H1 (cell line): ENCODE measurements at regions not wholly inside any gene's neighbourhood (a gene's known extent, or its start where the extent isn't known, plus 50 kb on each side); places are given as distances from the start of the nearest gene placed in this dataset.

Source experiments
- CTCF ChIA-PET: fragments of 300-600 bp; sonication (Branson Sonifier 250); formaldehyde crosslinking; loops from one replicate; lab custom pipeline; 2021; ENCODE audit not compliant: partially characterized antibody; lab: Charles Lee
- POLR2A ChIA-PET: fragments of 300-600 bp; sonication (Branson Sonifier 250); formaldehyde crosslinking; loops from one replicate; lab custom pipeline; 2021; ENCODE audit warnings: inconsistent platforms; ENCODE audit not compliant: partially characterized antibody; lab: Charles Lee
- DNase-seq, 2 experiments: peaks; one replicate each; pipeline versions ENCODE4 v3.0.0 to v3.0.0-alpha.2; 2010 to 2022; ENCODE audit warnings: low spot score in 2 of 2, low read depth in 1 of 2, mixed read lengths in 1 of 2
- FAIRE-seq: peaks from 2 replicates; lab custom pipeline; 2011; peaks lifted over from hg19 to GRCh38; lab: Jason Lieb, UNC
- H2AFZ ChIP-seq: 2 replicates; pipeline ENCODE4 v1.8.1; 2012; ENCODE audit warnings: low read length, inconsistent platforms
- H2AK5ac ChIP-seq: 2 replicates; pipeline ENCODE4 v1.6.1; 2013; ENCODE audit warnings: low read depth, low read length
- H2BK120ac ChIP-seq: replicated peaks from 2 replicates; pipeline ENCODE3; 2013; ENCODE audit warnings: low read depth, low read length, inconsistent platforms
- H2BK12ac ChIP-seq: 2 replicates; pipeline ENCODE4 v1.6.1; 2013; ENCODE audit warnings: low read depth, low read length
- H2BK15ac ChIP-seq: 2 replicates; pipeline ENCODE4 v1.6.1; 2013; ENCODE audit warnings: low read length
- H2BK20ac ChIP-seq: 2 replicates; pipeline ENCODE4 v1.6.1; 2013; ENCODE audit warnings: low read length
- H2BK5ac ChIP-seq: 2 replicates; pipeline ENCODE4 v1.6.1; 2013; ENCODE audit warnings: low read depth, low read length
- H3K14ac ChIP-seq: 2 replicates; pipeline ENCODE4 v1.6.1; 2013; ENCODE audit warnings: inconsistent platforms; ENCODE audit not compliant: insufficient read length
- H3K18ac ChIP-seq: 2 replicates; pipeline ENCODE4 v1.6.1; 2013; ENCODE audit warnings: low read length; ENCODE audit errors: extremely low read depth
- H3K23ac ChIP-seq: 2 replicates; pipeline ENCODE4 v1.6.1; 2013; ENCODE audit warnings: inconsistent platforms; ENCODE audit not compliant: insufficient read length
- H3K23me2 ChIP-seq: 2 replicates; pipeline ENCODE4 v1.6.1; 2013; ENCODE audit warnings: low read depth, low read length
- H3K27ac ChIP-seq: 2 replicates; pipeline ENCODE4 v1.6.1; 2011; ENCODE audit warnings: low read depth, low read length, inconsistent platforms
- H3K27me3 ChIP-seq, 4 experiments: replicated peaks in 1 of 4; 1 replicate in 1 of 4; 2 replicates in 3 of 4; pipeline versions ENCODE4 v1.6.1 to v1.8.1; 2011 to 2013; ENCODE audit warnings: low read length in 3 of 4, mild to moderate bottlenecking in 3 of 4, inconsistent platforms in 2 of 4, mixed read lengths in 2 of 4, moderate library complexity in 1 of 4; ENCODE audit not compliant: control insufficient read depth in 3 of 4, insufficient read depth in 3 of 4; ENCODE audit errors: extremely low read depth in 1 of 4
- H3K36me3 ChIP-seq, 4 experiments: 2 replicates each; pipeline versions ENCODE4 v1.6.1 to v1.8.1; 2011 to 2013; ENCODE audit warnings: mild to moderate bottlenecking in 4 of 4, low read length in 3 of 4, moderate library complexity in 2 of 4, control low read depth in 1 of 4, inconsistent platforms in 1 of 4; ENCODE audit not compliant: insufficient read depth in 4 of 4, control insufficient read depth in 2 of 4
- H3K4ac ChIP-seq: replicated peaks from 2 replicates; pipeline ENCODE3; 2013; ENCODE audit warnings: low read length, low read depth, mixed read lengths, inconsistent platforms; ENCODE audit not compliant: insufficient read length
- H3K4me1 ChIP-seq, 4 experiments: replicated peaks in 1 of 4; 1 replicate in 1 of 4; 2 replicates in 3 of 4; pipeline versions ENCODE4 v1.6.1 to v1.8.1; 2011 to 2013; ENCODE audit warnings: low read length in 3 of 4, inconsistent platforms in 2 of 4, mixed read lengths in 1 of 4; ENCODE audit not compliant: insufficient read depth in 4 of 4, control insufficient read depth in 3 of 4
- H3K4me2 ChIP-seq, 2 experiments: 2 replicates each; pipeline versions ENCODE4 v1.6.1 to v1.8.1; 2011 to 2013; ENCODE audit warnings: low read depth in 2 of 2, low read length in 2 of 2, control low read depth in 1 of 2, inconsistent platforms in 1 of 2, mild to moderate bottlenecking in 1 of 2; ENCODE audit not compliant: insufficient read depth in 1 of 2
- H3K4me3 ChIP-seq, 4 experiments: fragments of 200-600, 300-600 bp in 1 of 4; sonication (generic), shearing (Covaris generic), sonication (Bioruptor Twin) in 1 of 4; 2 replicates each; pipeline versions ENCODE4 v1.5.1 to v1.8.1; 2011 to 2016; ENCODE audit warnings: low read length in 4 of 4, low read depth in 3 of 4, control low read depth in 2 of 4, inconsistent platforms in 2 of 4, mild to moderate bottlenecking in 2 of 4, mixed read lengths in 1 of 4, moderate library complexity in 1 of 4; ENCODE audit not compliant: insufficient read depth in 2 of 4; ENCODE audit errors: extremely low read depth in 1 of 4
- H3K56ac ChIP-seq: replicated peaks from 2 replicates; pipeline ENCODE3; 2013; ENCODE audit warnings: low read depth, mild to moderate bottlenecking, mixed read lengths, low read length, inconsistent platforms; ENCODE audit not compliant: insufficient read length
- H3K79me1 ChIP-seq: 2 replicates; pipeline ENCODE4 v1.6.1; 2013; ENCODE audit warnings: low read depth, low read length, control low read depth
- H3K79me2 ChIP-seq, 2 experiments: 2 replicates each; pipeline versions ENCODE4 v1.6.1 to v1.8.1; 2012 to 2013; ENCODE audit warnings: low read length in 2 of 2, mild to moderate bottlenecking in 2 of 2, inconsistent platforms in 1 of 2; ENCODE audit not compliant: insufficient read depth in 2 of 2, control insufficient read depth in 1 of 2
- H3K9ac ChIP-seq, 4 experiments: replicated peaks in 1 of 4; 1 replicate in 1 of 4; 2 replicates in 3 of 4; pipeline versions ENCODE4 v1.6.1 to v1.8.1; 2011 to 2013; ENCODE audit warnings: low read depth in 3 of 4, low read length in 3 of 4, control low read depth in 2 of 4, mild to moderate bottlenecking in 2 of 4, moderate library complexity in 2 of 4, inconsistent platforms in 1 of 4; ENCODE audit errors: extremely low read depth in 1 of 4
- H3K9me3 ChIP-seq, 2 experiments: 2 replicates each; pipeline versions ENCODE4 v1.6.1 to v1.8.1; 2012 to 2013; ENCODE audit warnings: mild to moderate bottlenecking in 2 of 2, moderate library complexity in 2 of 2, control low read depth in 1 of 2, inconsistent platforms in 1 of 2, low read depth in 1 of 2, low read length in 1 of 2, mixed read lengths in 1 of 2; ENCODE audit not compliant: insufficient read depth in 2 of 2
- H4K20me1 ChIP-seq, 2 experiments: replicated peaks in 1 of 2; 2 replicates each; pipeline versions ENCODE3 to v1.8.1; 2011 to 2013; ENCODE audit warnings: inconsistent platforms in 2 of 2, low read length in 2 of 2, mild to moderate bottlenecking in 1 of 2; ENCODE audit not compliant: insufficient read depth in 2 of 2, control insufficient read depth in 1 of 2
- H4K5ac ChIP-seq: 2 replicates; pipeline ENCODE4 v1.6.1; 2013; ENCODE audit warnings: low read length, low read depth, mixed read lengths, inconsistent platforms; ENCODE audit not compliant: insufficient read length
- H4K8ac ChIP-seq: 2 replicates; pipeline ENCODE4 v1.8.0; 2013; ENCODE audit warnings: mild to moderate bottlenecking, moderate library complexity, low read length, inconsistent platforms; ENCODE audit not compliant: insufficient read depth; ENCODE audit errors: extremely low read depth
- H4K91ac ChIP-seq: replicated peaks from 2 replicates; pipeline ENCODE3; 2013; ENCODE audit warnings: low read length, mixed read lengths, inconsistent platforms; ENCODE audit not compliant: insufficient read length
- RFX5 ChIP-seq: IDR thresholded peaks from 2 replicates; pipeline ENCODE4 v1.6.1; 2011; ENCODE audit warnings: low read depth, low read length, improper control_type of control experiment, borderline replicate concordance
- SIRT6 ChIP-seq: IDR thresholded peaks from one replicate; pipeline ENCODE4 v1.7.1; 2012; ENCODE audit warnings: low read length, inconsistent platforms
- WGBS, 2 experiments: shearing (Covaris generic) in 1 of 2; methylation state at CpG; one replicate each; pipeline versions ENCODE4 v1.1.6 to v1.1.7; 2013 to 2015; ENCODE audit warnings: low lambda C conversion rate in 2 of 2, mixed read lengths in 2 of 2, inconsistent platforms in 1 of 2, low coverage in 1 of 2, missing lambda C conversion rate in 1 of 2; ENCODE audit not compliant: insufficient replicate concordance in 2 of 2, insufficient coverage in 1 of 2, insufficient read length in 1 of 2; ENCODE audit errors: extremely low coverage in 1 of 2, missing lambda C conversion rate in 1 of 2; 5-methylcytosine and 5-hydroxymethylcytosine counted together

GRCh38 chr1:11400155-11400554 is 78.8 kb upstream of the DISP3 start:
- Histone ChIP-seq H4K5ac (no peak overlapping the region), H3K36me3 (no peaks in the 10 kb centered on the region), H4K20me1 (no peaks in the 10 kb centered on the region), H2BK12ac (no peak overlapping the region), H3K9ac (no peak overlapping the region), H2AK5ac (no peak overlapping the region), H2BK120ac (no peak overlapping the region), H2BK20ac (no peak overlapping the region), H3K4me2 (no peak overlapping the region), H3K4me3 (no peak overlapping the region), H3K18ac (no peak overlapping the region), H2BK5ac (no peak overlapping the region), H3K79me1 (no peaks in the 10 kb centered on the region), H3K9me3 (no peaks in the 10 kb centered on the region), H3K79me2 (no peaks in the 10 kb centered on the region), H3K23me2 (no peaks in the 10 kb centered on the region), H2AFZ (no peak overlapping the region), H3K27me3 (no peaks in the 10 kb centered on the region), H3K27ac (no peak overlapping the region), H3K4ac (no peak overlapping the region), H3K23ac (no peak overlapping the region), H4K8ac (0 out of 2 replicates have a peak overlapping the region, but pooled peaks have one; percentile 57), H3K56ac (no peak overlapping the region), H3K14ac (no peak overlapping the region), H4K91ac (no peak overlapping the region), H2BK15ac (no peak overlapping the region), H3K4me1 (peaks cover 0 to 3% (median 0%) of the 10 kb centered on the region in 4 experiments; a peak in 1 of 7 replicates)
- FAIRE-seq (no peak), DNase-seq (no peak)
- ChIA-PET POLR2A (no interaction called here), CTCF (interaction anchor here (0.6 to 1.1 kb wide), 2 partner anchors 59 to 75 kb away, joined by 3 to 4 read pairs; no protein-coding TSS in a partner anchor)
- 89% methylated on average over 3 of the region's 3 CpGs; no CpG with 5 or more reads in 1 of the 2 experiments for WGBS, 2 experiments
- TF ChIP-seq RFX5 (no peak), SIRT6 (no peak)
